Daoy (cell line): ENCODE measurements at regions not wholly inside any gene's neighbourhood (a gene's known extent, or its start where the extent isn't known, plus 50 kb on each side); places are given as distances from the start of the nearest gene placed in this dataset.
"Not testable (repeated sequence)": the region's sequence is repeated elsewhere in the genome, so short reads cannot be mapped to it uniquely, and the experiment has no call there.

Experiments used
- DNase-seq: peaks from one replicate; pipeline ENCODE4 v3.0.0-alpha.2; 2015; ENCODE audit warnings: low read depth

- DNase-seq, result peak; percentile 57
These were observed 67.1 kb upstream of the KPNA3 start for GRCh38 chr13:49859560-49859959.

DNA sequence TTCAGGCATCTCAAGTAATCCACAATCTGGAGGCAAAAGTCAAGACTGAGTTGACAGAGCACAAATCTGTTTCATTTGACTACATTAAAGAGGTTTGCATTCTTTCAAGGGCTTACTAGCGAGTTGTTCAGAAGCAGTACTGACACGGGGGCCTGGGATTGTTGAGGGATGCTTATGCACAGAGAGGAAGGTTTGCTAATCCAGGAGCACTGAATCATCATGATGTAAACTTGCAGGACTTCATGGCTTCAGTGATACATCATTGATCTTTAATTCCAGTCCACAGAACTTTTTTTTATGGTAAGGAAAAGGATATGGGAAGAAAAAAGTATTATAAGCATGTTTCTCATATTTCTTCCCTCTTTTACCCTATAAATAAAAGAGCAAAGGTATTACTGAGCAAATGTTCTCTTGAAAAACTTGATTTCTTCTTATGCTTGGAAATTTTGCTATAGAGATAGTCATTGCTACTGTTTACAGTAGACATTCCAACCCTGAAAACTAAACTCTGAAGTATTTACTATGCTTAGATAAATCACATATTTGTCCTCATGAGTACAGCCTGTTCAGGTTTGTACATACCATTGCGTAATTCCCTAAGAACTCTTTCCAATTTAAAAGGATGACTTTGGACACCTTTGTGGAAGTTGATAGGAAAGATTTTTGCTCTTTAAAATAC, 65.8 kb upstream of the KPNA3 start:
- DNase-seq, result peak; percentile 65

DNA sequence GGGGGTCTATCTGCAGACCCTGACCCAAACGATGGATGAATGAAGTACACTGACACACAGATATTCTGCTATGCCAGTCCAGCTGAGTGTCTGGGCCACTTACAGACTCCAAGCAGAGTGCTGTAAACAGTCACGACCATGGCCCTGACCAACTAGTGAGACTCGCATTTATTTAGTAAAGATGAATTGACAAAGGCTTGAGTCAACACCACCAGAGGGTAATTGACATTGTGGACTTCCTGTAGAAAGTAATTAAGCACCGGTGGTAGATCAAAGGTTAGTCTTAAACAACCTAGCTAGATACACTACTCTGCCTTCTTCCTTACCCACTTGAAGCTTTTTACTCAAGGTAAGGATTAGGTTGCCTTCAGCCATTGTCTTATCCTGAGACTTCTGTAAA, 63.4 kb upstream of the KPNA3 start:
- DNase-seq, result no peak

GRCh38 chr13:49853535-49853934, 61.1 kb upstream of the KPNA3 start:
- no peak for DNase-seq

GRCh38 chr13:49852460-49852859, 60.0 kb upstream of the KPNA3 start:
- not testable (repeated sequence) for DNase-seq

GRCh38 chr13:49844181-49844580, 51.7 kb upstream of the KPNA3 start:
- no peak for DNase-seq
